PC-9 (cell line): ENCODE measurements at regions not wholly inside any gene's neighbourhood (a gene's known extent, or its start where the extent isn't known, plus 50 kb on each side); places are given as distances from the start of the nearest gene placed in this dataset.

Source experiments
- EZH2 ChIP-seq: fragments of 200-600 bp; sonication (generic); IDR thresholded peaks from 2 replicates; pipeline ENCODE4 v1.8.0; 2017; ENCODE audit warnings: antibody characterized with exemption, low read depth
- TF ChIP-seq, protein P1 (sequence below): fragments of 200-600 bp; sonication (generic); conservative IDR thresholded peaks from 2 replicates; pipeline ENCODE4 v1.6.1; 2017; ENCODE audit warnings: mixed run types, antibody characterized with exemption, mild to moderate bottlenecking, moderate library complexity

DNA sequence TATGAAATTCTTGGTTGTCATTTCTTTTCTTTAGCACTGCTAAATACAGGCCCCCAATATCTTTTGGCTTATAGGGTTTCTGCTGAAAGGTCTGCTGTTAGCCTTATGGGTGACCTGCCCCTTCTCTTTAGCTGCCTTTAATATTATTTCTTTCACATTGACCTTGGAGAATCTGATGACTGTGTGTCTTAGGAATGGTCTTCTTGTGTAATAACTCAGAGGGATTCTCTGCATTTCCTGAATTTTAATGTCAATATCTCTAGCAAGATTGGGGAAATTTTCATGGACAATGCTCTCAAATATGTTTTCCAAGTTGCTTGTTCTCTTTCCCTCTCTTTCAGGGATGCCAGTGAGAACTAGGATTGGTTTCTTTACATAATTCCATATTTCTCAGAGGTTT, 292.4 kb downstream of the SLC7A11 start:
- TF ChIP-seq, protein P1, sequence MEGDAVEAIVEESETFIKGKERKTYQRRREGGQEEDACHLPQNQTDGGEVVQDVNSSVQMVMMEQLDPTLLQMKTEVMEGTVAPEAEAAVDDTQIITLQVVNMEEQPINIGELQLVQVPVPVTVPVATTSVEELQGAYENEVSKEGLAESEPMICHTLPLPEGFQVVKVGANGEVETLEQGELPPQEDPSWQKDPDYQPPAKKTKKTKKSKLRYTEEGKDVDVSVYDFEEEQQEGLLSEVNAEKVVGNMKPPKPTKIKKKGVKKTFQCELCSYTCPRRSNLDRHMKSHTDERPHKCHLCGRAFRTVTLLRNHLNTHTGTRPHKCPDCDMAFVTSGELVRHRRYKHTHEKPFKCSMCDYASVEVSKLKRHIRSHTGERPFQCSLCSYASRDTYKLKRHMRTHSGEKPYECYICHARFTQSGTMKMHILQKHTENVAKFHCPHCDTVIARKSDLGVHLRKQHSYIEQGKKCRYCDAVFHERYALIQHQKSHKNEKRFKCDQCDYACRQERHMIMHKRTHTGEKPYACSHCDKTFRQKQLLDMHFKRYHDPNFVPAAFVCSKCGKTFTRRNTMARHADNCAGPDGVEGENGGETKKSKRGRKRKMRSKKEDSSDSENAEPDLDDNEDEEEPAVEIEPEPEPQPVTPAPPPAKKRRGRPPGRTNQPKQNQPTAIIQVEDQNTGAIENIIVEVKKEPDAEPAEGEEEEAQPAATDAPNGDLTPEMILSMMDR: no peak
- TF ChIP-seq EZH2: no peak
